ENCODE measurements at regions not wholly inside any gene's neighbourhood (a gene's known extent, or its start where the extent isn't known, plus 50 kb on each side); places are given as distances from the start of the nearest gene placed in this dataset.

GRCh38 chr5:133698259-133698554 lies 85.9 kb upstream of the FSTL4 start:
- TF ChIP-seq CTCF (optimal IDR thresholded peaks at IDR 0.05 in 1 of 3, IDR thresholded peaks at IDR 0.05 in 1 of 3, conservative IDR thresholded peaks at IDR 0.05 in 1 of 3; ENCODE audit: extremely low read depth in 1 of 3, insufficient read depth in 2 of 3, low read length in 3 of 3) (no peak), EZH2 (IDR thresholded peaks at IDR 0.05; ENCODE audit: low read length) (no peak)
